ENCODE measurements at regions not wholly inside any gene's neighbourhood (a gene's known extent, or its start where the extent isn't known, plus 50 kb on each side); places are given as distances from the start of the nearest gene placed in this dataset.

GRCh38 chr2:21217442-21217841, 93.7 kb downstream of the TDRD15 start:
- TF ChIP-seq TCF7L2 (IDR thresholded peaks at IDR 0.05; ENCODE audit: borderline replicate concordance, extremely low read depth, insufficient read depth, insufficient read length): no peak
- no peak for TF ChIP-seq FOSL1 (IDR thresholded peaks at IDR 0.05; ENCODE audit: low read depth)
- TF ChIP-seq POLR2AphosphoS5 (IDR thresholded peaks at IDR 0.05; ENCODE audit: low read depth, low read length): no peak
- TF ChIP-seq REST (IDR thresholded peaks at IDR 0.05; ENCODE audit: low read depth): no peak
- no peak for TF ChIP-seq ZNF274 (IDR thresholded peaks at IDR 0.05; ENCODE audit: low read depth, low read length)
- no peak for TF ChIP-seq POLR2A (IDR thresholded peaks at IDR 0.05; ENCODE audit: borderline replicate concordance, extremely low read depth, insufficient read depth, insufficient read length)
- TF ChIP-seq SIN3A (IDR thresholded peaks at IDR 0.05; ENCODE audit: low read depth): no peak
- no peak for TF ChIP-seq ZBTB33 (IDR thresholded peaks at IDR 0.05; ENCODE audit: extremely low read depth, insufficient replicate concordance, low read length)
- no peak for TF ChIP-seq JUND (IDR thresholded peaks at IDR 0.05)
- TF ChIP-seq RAD21 (IDR thresholded peaks at IDR 0.05; ENCODE audit: low read depth): no peak
- no peak for TF ChIP-seq EZH2phosphoT487 (IDR thresholded peaks at IDR 0.05; ENCODE audit: borderline replicate concordance)
- no peak for TF ChIP-seq CTCF (IDR thresholded peaks at IDR 0.05 in 2 of 3, conservative IDR thresholded peaks at IDR 0.05 in 1 of 3; ENCODE audit: borderline replicate concordance in 1 of 3, insufficient read depth in 1 of 3, low read depth in 2 of 3, low read length in 2 of 3)
- TF ChIP-seq YY1 (IDR thresholded peaks at IDR 0.05; ENCODE audit: extremely low read depth, insufficient replicate concordance, low read depth, low read length): no peak
- TF ChIP-seq CEBPB (IDR thresholded peaks at IDR 0.05; ENCODE audit: low read depth): no peak
- Histone ChIP-seq H4K20me1 (ENCODE audit: insufficient read depth) (no peaks in the 10 kb centered on the region), H2AFZ (ENCODE audit: low read depth, low read length, poor library complexity, severe bottlenecking) (no peak overlapping the region), H3K27me3 (ENCODE audit: insufficient read depth, low read length) (0 out of 2 replicates have a peak, but pooled peaks cover 3% of the 10 kb centered on the region), H3K36me3 (ENCODE audit: control insufficient read depth in 1 of 2, insufficient read depth in 2 of 2, low read length in 2 of 2) (no peaks in the 10 kb centered on the region), H3K9me2 (ENCODE audit: insufficient read depth) (no peaks in the 10 kb centered on the region), H3K4me3 (replicated peaks in 1 of 2; ENCODE audit: low read depth in 1 of 2, low read length in 2 of 2) (no peak overlapping the region), H3K4me1 (ENCODE audit: control insufficient read depth in 1 of 2, insufficient read depth in 2 of 2, low read length in 2 of 2) (no peaks in the 10 kb centered on the region), H3K9ac (ENCODE audit: low read length) (no peak overlapping the region), H3K27ac (ENCODE audit: low read depth, low read length) (no peak overlapping the region), H3K4me2 (ENCODE audit: low read length) (no peak overlapping the region), H3K9me3 (ENCODE audit: control insufficient read depth in 1 of 2, insufficient read depth in 1 of 2, low read depth in 1 of 2, low read length in 2 of 2) (no peaks in the 10 kb centered on the region), H3K79me2 (ENCODE audit: insufficient read depth, low read length) (no peaks in the 10 kb centered on the region)
- RAD21 ChIA-PET (ENCODE audit: low non-redundant PET in 1 of 2, low total read pairs in 2 of 2, uncharacterized antibody in 2 of 2, unreplicated experiment in 2 of 2): no interaction called here
- CTCF ChIA-PET: no interaction called here
- intact Hi-C loops (cut with micrococcal nuclease): no loop called here
- POLR2A ChIA-PET: no interaction called here
- BruUV-seq (replicated peaks): no TSS peak
- ATAC-seq (no peak), DNase-seq (ENCODE audit: low read depth, low spot score) (no peak)
